ENCODE measurements at regions not wholly inside any gene's neighbourhood (a gene's known extent, or its start where the extent isn't known, plus 50 kb on each side); places are given as distances from the start of the nearest gene placed in this dataset.

- no peak for DNase-seq (ENCODE audit: low read depth, low spot score)
Measured at GRCh38 chr13:22053053-22053452, 382.2 kb downstream of the FGF9 start.

- no peak for DNase-seq (ENCODE audit: low read depth, low spot score)
Measured at GRCh38 chr13:22055259-22055658, 384.4 kb downstream of the FGF9 start.

- DNase-seq (ENCODE audit: low read depth, low spot score), result no peak
Measured at GRCh38 chr13:22060187-22060586, 389.3 kb downstream of the FGF9 start.

GRCh38 chr13:22061371-22061805, 390.5 kb downstream of the FGF9 start:
- peak; percentile 27 for DNase-seq (ENCODE audit: low read depth, low spot score)

GRCh38 chr13:22061806-22062391, 391.0 kb downstream of the FGF9 start:
- no peak for DNase-seq (ENCODE audit: low read depth, low spot score)

- DNase-seq (ENCODE audit: low read depth, low spot score), result no peak
Measured at GRCh38 chr13:22062478-22063205, 391.8 kb downstream of the FGF9 start.

- DNase-seq (ENCODE audit: low read depth, low spot score), result no peak
Measured at GRCh38 chr13:22063416-22064124, 392.7 kb downstream of the FGF9 start.

- no peak for DNase-seq (ENCODE audit: low read depth, low spot score)
Measured at GRCh38 chr13:22064854-22065620, 394.2 kb downstream of the FGF9 start.

GRCh38 chr13:22073718-22074117, 402.8 kb downstream of the FGF9 start:
- no peak for DNase-seq (ENCODE audit: low read depth, low spot score)

- no peak for DNase-seq (ENCODE audit: low read depth, low spot score)
Measured at GRCh38 chr13:22074403-22074802, 403.5 kb downstream of the FGF9 start.

- DNase-seq (ENCODE audit: low read depth, low spot score), result no peak
Measured at GRCh38 chr13:22076658-22077057, 405.8 kb downstream of the FGF9 start.

GRCh38 chr13:22077205-22077683, 406.4 kb downstream of the FGF9 start:
- DNase-seq (ENCODE audit: low read depth, low spot score), result no peak

GRCh38 chr13:22077764-22078163, 406.9 kb downstream of the FGF9 start:
- no peak for DNase-seq (ENCODE audit: low read depth, low spot score)

GRCh38 chr13:22079961-22080360, 409.1 kb downstream of the FGF9 start:
- no peak for DNase-seq (ENCODE audit: low read depth, low spot score)

GRCh38 chr13:22080832-22081231, 410.0 kb downstream of the FGF9 start:
- no peak for DNase-seq (ENCODE audit: low read depth, low spot score)

- no peak for DNase-seq (ENCODE audit: low read depth, low spot score)
Measured at GRCh38 chr13:22081430-22081829, 410.6 kb downstream of the FGF9 start.

GRCh38 chr13:22082030-22082429, 411.2 kb downstream of the FGF9 start:
- no peak for DNase-seq (ENCODE audit: low read depth, low spot score)

- DNase-seq (ENCODE audit: low read depth, low spot score), result no peak
Measured at GRCh38 chr13:22082437-22083100, 411.7 kb downstream of the FGF9 start.

GRCh38 chr13:22085001-22085400, 414.1 kb downstream of the FGF9 start:
- no peak for DNase-seq (ENCODE audit: low read depth, low spot score)

- DNase-seq (ENCODE audit: low read depth, low spot score), result no peak
Measured at GRCh38 chr13:22086597-22087330, 415.9 kb downstream of the FGF9 start.

GRCh38 chr13:22090106-22090505, 419.2 kb downstream of the FGF9 start:
- DNase-seq (ENCODE audit: low read depth, low spot score), result no peak
